H54 (cell line): ENCODE measurements at regions not wholly inside any gene's neighbourhood (a gene's known extent, or its start where the extent isn't known, plus 50 kb on each side); places are given as distances from the start of the nearest gene placed in this dataset.
"Not testable (repeated sequence)": the region's sequence is repeated elsewhere in the genome, so short reads cannot be mapped to it uniquely, and the experiment has no call there.

Experiments used
- DNase-seq: peaks from one replicate; pipeline ENCODE4 v3.0.0; 2011; ENCODE audit warnings: low spot score, mixed read lengths; ENCODE audit not compliant: insufficient read length
- FAIRE-seq: peaks from 3 replicates; lab custom pipeline; 2011; peaks lifted over from hg19 to GRCh38; lab: Jason Lieb, UNC
- POLR2A ChIP-seq: IDR thresholded peaks from 2 replicates; pipeline ENCODE4 v1.6.1; 2011; ENCODE audit warnings: low read depth, mild to moderate bottlenecking, low read length

DNA sequence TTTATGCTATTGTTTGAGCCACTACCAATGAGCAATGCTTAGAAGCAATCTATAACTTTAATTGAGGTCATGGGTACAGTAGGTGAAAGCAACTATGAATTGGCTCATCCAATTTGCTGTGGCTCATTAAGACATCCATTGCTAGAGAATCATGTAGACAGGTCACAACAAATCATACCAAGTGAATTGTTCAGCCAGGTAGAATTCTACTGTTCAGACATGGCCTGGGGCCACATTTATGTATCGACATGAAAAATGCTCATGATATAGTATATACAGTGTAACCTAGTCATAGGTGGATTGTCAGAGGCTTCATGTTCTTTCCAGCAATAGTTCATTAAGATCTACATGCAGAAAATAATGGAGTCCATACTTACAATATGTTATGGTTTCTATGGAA is 633.7 kb upstream of the EYS start:
- no peak for TF ChIP-seq POLR2A
- FAIRE-seq (no peak), DNase-seq (no peak)

DNA sequence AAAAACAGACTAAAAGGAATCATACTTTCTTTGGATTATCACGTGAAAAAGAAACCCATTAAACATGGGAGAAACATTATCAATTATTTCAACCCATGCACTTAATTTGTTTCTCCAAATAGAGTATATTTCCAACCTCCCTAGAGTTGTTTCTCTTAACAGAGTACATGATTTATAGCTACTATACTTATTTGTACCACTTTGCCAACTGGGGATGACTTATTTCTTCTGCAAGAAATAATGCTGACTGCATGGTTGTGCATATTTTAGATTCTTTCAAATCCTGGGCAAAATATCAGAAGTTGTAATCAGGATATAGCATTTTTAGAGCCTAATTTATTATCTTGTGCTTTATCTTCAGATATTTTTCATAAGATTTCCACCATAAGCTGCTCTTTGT is 629.1 kb upstream of the EYS start:
- DNase-seq (no peak), FAIRE-seq (no peak)
- no peak for TF ChIP-seq POLR2A

DNA sequence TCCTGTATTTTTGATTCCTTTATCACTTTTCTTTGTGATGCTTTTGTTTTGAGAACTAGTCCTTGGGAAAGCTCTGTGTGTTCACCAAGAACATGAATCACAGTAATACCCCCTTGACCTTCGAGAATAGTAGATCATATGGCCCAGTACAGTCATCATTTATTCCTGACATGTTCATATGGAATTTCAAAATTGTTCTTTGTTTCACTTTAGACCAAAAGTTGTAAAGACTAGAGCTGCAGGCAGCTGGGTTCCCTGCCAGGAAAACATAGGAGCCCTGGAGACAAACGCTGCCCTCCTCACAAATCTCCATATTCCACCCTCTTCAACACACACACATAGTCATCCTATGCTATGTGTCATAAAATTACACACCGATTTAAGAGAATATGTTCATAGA is 621.2 kb upstream of the EYS start:
- peak; percentile 74 for FAIRE-seq
- peak; percentile 6 for DNase-seq
- no peak for TF ChIP-seq POLR2A

DNA sequence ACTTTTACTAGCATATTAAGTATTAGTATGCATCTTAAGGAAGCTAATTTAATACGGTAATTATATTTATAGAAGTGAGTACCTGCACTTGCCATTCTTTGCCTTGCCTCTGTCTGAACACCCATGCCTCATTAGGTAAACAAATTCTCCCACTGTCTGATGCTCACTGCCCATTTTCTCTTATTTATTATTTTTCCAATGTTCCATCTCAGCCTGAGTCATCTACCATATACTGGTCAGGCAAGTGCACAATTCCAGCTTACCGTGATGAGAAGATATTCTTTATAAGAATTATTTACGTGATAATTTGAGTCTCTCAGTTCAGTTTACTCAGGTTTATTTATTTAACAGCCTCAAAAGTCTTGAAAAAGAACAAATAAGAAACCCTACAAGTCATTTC is 619.2 kb upstream of the EYS start:
- DNase-seq = no peak
- FAIRE-seq = no peak

DNA sequence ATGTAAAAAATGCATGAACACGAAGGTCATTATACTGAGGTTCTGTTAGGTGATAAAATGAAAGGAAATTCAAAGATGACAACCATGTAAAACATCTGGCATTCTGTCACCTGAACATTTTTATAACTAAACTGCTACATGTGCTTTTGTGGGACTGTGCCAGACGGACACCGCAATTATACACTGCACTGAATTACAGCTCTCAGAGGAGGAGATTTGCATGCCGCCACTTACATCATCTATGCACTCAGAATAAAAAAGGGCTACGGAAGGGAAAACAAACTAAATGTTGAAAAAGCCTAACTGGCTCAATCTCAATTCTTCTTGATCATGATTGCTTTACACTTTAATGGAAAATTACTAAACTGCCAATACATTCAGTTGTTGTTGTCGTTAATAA is 614.0 kb upstream of the EYS start:
- FAIRE-seq (no peak), DNase-seq (no peak)
- no peak for TF ChIP-seq POLR2A

More for the DNA sequence above, 619.2 kb upstream of the EYS start:
- TF ChIP-seq POLR2A = no peak

DNA sequence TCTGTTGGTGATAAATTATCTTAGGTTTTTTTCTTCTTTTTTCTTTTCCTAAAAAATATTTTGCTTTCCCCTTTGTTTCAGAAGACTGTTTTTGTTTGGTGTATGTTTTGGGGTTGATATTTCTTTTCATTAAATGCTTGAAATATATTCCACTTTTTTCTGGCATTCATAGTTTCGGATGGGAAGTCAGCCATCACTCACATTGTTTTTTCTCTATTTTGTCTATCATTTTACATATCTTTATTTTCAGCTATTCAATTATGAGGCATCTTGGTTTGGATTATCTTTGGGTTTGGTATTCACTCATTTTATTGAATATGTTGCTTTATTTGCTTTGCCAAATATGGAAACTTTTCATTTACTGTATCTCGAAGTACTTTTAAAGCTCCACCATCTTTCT is 600.5 kb upstream of the EYS start:
- DNase-seq (no peak), FAIRE-seq (no peak)
- no peak for TF ChIP-seq POLR2A

DNA sequence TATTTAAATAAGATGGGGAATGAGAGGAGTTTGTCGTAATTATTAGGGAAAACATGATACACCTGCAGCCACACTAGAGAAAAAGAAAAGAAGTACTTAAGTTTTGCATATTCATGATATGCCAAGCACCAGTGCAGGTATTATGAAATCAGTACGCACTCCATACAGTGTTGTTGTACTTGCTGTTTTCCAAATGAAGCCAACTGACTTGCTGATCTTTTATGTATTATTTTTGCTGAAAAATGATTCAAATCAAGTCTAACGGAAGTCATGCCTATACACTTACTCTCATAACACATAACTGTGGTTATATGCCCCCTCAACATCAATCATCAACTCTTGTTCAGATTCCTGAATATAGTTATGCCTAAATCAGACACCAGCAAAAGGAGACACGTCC is 584.9 kb upstream of the EYS start:
- no peak for DNase-seq
- TF ChIP-seq POLR2A = no peak
- FAIRE-seq = no peak

DNA sequence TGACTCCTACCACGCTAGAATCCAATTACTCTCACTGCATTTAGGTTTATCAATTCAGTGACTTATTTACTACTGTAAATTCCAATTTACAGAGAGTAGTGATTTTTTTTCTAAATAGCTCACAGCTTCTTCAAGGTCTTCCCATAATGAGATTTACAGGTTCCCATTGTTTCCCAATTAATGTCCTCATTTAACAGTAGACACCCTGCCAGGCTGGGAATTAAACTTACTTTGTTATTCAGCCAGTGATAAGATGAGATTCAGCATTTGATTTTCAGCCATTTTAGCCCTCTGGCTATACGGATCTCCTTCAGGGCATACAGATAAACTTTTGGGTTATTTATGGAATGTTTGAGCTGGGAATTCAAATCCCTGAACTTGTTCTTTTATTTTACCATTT is 582.9 kb upstream of the EYS start:
- no peak for TF ChIP-seq POLR2A
- DNase-seq (no peak), FAIRE-seq (no peak)

DNA sequence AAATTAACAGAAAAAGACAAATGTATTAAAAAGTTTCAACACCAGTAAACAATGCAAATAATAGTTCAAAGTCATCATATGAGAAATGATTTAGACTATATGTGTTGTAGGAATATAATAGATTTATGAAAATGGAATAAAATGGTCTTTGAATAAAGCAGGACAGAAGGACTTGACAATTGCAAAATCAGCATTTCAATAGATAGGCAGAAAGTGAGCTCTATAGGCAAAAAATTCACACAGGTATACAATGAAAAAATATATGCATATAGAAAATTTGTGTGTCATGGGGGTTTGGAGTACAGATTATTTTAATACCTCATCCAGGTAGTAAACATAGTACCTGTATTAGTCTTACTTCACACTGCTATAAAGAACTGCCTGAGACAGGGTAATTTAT is 571.1 kb upstream of the EYS start:
- FAIRE-seq (no peak), DNase-seq (no peak)
- TF ChIP-seq POLR2A = no peak

DNA sequence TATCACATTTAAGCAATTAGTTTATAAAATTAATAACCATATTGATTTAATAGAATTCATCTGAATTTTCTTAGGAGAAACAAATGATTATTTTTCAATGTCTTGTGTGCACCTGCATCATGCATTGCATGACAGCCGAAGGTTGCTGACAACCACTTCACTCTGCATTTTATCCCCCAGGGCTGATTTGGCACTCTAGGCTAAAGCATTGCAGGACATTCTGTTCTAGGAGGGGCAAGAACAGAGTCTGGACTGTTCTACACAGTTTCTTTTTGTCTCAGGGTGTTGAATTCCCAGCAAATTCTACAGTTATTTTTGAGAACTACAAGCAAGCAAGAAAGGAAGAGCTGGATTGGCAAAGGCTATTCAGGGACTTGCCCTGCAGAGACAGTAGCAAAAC is 570.4 kb upstream of the EYS start:
- FAIRE-seq (no peak), DNase-seq (no peak)
- no peak for TF ChIP-seq POLR2A

DNA sequence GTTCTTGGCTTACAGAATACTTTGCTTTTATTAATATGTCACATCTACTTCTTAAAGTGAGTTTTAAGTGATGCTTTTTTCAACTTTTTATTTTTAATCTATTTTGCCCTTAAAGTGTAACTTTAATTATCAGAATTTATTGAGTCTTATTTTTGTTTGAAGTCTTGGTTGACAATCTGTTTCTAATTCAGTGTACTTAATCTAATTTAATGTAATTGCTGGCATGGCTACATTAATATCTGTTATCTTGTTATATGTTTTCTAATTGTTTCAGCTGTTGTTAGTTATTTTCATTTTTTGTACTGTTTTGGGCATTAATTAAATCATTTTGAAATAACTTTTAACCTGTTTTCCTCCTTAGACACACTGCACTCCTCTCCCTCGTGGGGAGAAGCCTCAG is 558.7 kb upstream of the EYS start:
- DNase-seq (no peak), FAIRE-seq (no peak)
- TF ChIP-seq POLR2A = no peak

DNA sequence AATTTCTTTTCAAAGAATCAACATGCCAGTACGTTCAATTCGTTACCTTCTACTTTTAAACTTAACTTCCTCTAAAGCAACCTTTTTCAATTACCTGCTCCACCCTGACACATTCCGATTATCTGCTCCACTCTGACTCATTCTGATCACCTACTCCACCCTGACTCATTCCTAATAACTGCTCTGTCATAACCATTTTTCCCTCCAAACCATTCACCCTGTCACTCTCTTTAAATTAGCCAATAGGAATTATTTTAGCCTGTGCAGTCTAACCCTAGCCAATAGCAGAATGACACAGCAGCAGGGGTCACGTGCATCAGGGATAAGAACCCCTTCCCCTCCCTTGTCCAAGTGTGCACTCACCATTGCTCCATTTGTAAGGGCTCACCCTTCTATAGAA is 557.4 kb upstream of the EYS start:
- no peak for TF ChIP-seq POLR2A
- DNase-seq (no peak), FAIRE-seq (peak; percentile 53)

DNA sequence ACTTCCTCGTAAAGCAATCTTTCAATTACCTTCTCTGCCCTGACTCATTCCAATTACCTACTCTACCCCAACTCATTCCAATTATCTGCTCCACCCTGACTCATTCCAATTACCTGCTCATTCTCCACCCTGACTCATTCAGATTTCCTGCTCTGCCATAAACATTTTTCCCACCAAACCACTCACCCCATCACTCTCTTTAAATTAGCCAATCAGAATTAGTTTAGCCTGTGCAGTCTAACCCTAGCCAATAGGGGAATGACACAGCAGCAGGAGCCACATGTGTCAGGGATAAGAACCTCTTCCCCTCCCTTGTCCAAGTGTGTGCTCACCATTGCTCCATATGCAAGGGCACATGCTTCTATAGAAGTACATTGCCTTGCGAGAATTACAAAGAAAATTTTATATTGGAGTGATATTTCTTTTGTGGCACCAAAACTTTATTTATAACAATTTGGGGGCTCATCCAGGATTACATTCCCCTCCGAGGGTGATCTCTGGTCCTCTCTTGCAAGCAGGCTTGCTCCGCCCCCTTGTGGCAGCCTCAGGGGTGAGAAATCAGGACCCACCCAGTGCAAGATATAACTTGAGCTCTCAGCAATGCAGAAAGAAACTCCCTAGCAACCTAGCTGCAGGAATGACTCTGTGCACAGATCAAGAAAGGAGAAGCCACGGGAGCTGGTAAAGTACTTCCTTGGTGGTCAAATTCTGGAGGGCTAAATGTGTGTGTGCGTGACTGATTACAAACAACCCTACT is 551.9 kb upstream of the EYS start:
- FAIRE-seq, DNase-seq: not testable (repeated sequence)

DNA sequence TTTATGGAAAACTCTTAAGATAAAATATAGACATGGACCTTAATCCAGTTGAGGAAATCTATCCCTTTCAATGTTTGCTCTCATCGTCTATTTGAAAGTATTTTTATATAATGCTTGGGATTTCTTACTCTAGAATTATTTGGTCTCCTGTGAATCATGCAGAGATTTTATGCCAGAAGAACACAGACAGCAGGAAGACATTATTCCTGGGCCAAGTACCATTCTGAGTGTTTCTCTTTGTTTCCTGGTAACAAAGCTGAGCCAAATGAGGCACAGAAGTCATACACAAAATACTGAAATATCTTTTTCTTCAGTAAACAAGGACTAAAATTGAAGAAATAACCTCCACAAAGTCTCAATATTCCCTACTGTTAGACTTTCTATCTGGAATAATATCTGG is 538.2 kb upstream of the EYS start:
- DNase-seq = no peak
- FAIRE-seq = no peak
- TF ChIP-seq POLR2A = no peak

DNA sequence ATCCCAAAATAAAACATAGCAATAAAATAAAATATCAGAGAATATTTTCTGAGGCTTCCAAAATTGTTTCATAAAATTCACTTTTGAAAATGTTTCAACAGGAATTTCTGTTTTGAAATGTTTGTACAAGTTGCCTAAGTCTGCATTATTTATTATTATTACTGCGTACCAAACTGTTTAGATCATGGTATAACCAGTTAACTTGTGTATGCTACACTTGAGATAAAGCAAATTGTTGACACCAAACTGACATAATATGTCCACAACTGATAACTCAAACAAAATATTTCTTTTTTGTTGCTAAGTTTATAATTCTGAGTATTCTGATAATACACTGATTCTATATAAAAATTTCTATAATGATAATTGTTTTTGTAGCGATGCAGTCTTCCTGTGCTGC is 531.8 kb upstream of the EYS start:
- no peak for DNase-seq
- no peak for TF ChIP-seq POLR2A
- no peak for FAIRE-seq
